Liver (tissue), 3 donors: ENCODE measurements at regions not wholly inside any gene's neighbourhood (a gene's known extent, or its start where the extent isn't known, plus 50 kb on each side); places are given as distances from the start of the nearest gene placed in this dataset.

Experiments
- ATF3 ChIP-seq: IDR thresholded peaks from 2 replicates; pipeline ENCODE4 v1.6.1; 2016; ENCODE audit warnings: antibody characterized with exemption
- EGR1 ChIP-seq, 2 donors: IDR thresholded peaks; 2 replicates each; pipeline ENCODE4 v1.6.1; 2016 to 2018; ENCODE audit warnings: antibody characterized with exemption in 2 of 2, low read depth in 2 of 2
- GABPA ChIP-seq, 2 donors: IDR thresholded peaks in 1 of 2; conservative IDR thresholded peaks in 1 of 2; 2 replicates each; pipeline ENCODE4 v1.6.1; 2016; ENCODE audit warnings: antibody characterized with exemption in 2 of 2, mild to moderate bottlenecking in 1 of 2, moderate library complexity in 1 of 2
- JUND ChIP-seq, 2 donors: IDR thresholded peaks; 2 replicates each; pipeline ENCODE4 v1.6.1; 2016; ENCODE audit warnings: antibody characterized with exemption in 2 of 2
- RAD21 ChIP-seq, 2 donors: IDR thresholded peaks; 2 replicates each; pipeline ENCODE4 v1.6.1; 2016; ENCODE audit warnings: antibody characterized with exemption in 2 of 2, mild to moderate bottlenecking in 2 of 2
- TF ChIP-seq, protein P1 (sequence below): fragments of 150-350 bp; IDR thresholded peaks from 2 replicates; pipeline ENCODE4 v1.5.1; 2017; ENCODE audit warnings: improper control_type of control experiment, low read depth, low read length; ENCODE audit not compliant: missing input control
- TF ChIP-seq, protein P2 (sequence below): IDR thresholded peaks from 2 replicates; pipeline ENCODE4 v1.6.1; 2016; ENCODE audit warnings: antibody characterized with exemption
- donor health status: healthy.
- donor health status: healthy.

GRCh38 chr4:106629268-106629625, 260.7 kb upstream of the GIMD1 start:
- TF ChIP-seq, protein P1, sequence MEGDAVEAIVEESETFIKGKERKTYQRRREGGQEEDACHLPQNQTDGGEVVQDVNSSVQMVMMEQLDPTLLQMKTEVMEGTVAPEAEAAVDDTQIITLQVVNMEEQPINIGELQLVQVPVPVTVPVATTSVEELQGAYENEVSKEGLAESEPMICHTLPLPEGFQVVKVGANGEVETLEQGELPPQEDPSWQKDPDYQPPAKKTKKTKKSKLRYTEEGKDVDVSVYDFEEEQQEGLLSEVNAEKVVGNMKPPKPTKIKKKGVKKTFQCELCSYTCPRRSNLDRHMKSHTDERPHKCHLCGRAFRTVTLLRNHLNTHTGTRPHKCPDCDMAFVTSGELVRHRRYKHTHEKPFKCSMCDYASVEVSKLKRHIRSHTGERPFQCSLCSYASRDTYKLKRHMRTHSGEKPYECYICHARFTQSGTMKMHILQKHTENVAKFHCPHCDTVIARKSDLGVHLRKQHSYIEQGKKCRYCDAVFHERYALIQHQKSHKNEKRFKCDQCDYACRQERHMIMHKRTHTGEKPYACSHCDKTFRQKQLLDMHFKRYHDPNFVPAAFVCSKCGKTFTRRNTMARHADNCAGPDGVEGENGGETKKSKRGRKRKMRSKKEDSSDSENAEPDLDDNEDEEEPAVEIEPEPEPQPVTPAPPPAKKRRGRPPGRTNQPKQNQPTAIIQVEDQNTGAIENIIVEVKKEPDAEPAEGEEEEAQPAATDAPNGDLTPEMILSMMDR, result no peak
- TF ChIP-seq, protein P2, sequence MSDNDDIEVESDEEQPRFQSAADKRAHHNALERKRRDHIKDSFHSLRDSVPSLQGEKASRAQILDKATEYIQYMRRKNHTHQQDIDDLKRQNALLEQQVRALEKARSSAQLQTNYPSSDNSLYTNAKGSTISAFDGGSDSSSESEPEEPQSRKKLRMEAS, result no peak
- no peak for TF ChIP-seq ATF3
- TF ChIP-seq GABPA (IDR thresholded peaks at IDR 0.05 in 1 of 2, conservative IDR thresholded peaks at IDR 0.05 in 1 of 2), result no peak
- no peak for TF ChIP-seq RAD21 (IDR thresholded peaks at IDR 0.05)
- no peak for TF ChIP-seq EGR1 (IDR thresholded peaks at IDR 0.05; ENCODE audit: low read depth in 2 of 2)
- no peak for TF ChIP-seq JUND (IDR thresholded peaks at IDR 0.05)
